OCI-LY3 (cell line): ENCODE measurements at regions not wholly inside any gene's neighbourhood (a gene's known extent, or its start where the extent isn't known, plus 50 kb on each side); places are given as distances from the start of the nearest gene placed in this dataset.

ENCODE experiments used
- EZH2phosphoT487 ChIP-seq: fragments of 200-600 bp; shearing (Covaris generic); IDR thresholded peaks from 2 replicates; pipeline ENCODE4 v1.6.1; 2018; ENCODE audit warnings: antibody characterized with exemption, mixed run types, low read depth
- TF ChIP-seq, protein P1 (sequence below): fragments of 200-600, 300-600 bp; sonication (generic); IDR thresholded peaks from 2 replicates; pipeline ENCODE4 v1.5.1; 2014; ENCODE audit warnings: antibody characterized with exemption, low read length, low read depth

DNA sequence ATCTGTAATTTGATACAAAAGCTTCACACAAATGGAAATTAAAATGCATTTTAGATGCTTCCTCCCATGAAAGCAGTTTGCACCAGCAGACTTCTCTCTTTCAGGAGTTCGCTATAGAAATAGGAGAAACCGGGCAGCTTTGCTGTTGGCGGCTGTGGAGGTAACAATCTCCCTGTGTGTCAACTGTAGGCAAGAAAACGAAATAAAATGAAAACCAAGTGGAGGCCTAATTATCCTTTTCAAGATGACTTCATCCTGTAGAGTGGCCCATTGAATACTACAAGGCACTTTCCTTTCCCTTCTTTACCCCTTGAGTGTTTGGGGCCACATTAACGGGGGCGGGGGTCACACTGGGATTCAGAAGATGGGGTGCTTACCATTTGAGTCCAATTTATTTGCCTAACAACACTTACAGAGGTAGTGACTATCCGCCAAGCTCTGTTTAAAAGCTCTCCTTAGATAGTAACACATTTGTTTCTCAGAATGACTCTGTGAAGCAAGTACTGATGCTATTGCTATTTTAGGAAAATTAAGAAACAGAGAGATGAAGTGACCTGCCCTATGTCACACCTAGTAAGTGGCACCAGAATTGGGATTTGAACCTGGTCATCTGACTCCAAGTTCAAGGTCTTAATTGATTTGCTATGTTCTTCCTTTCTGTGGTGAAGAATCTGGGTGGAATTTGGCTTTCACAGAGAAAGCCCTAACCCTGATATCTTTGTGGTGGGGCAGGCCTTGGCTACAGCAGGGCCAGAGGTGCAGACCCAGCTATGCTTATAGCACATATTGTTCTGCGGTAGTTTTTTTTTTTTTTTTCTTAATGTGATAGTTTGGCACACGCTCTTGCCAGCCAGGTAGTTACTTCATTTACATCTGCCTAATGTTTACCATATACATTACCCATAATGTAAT lies 125.5 kb upstream of the MPHOSPH6 start:
- TF ChIP-seq, protein P1, sequence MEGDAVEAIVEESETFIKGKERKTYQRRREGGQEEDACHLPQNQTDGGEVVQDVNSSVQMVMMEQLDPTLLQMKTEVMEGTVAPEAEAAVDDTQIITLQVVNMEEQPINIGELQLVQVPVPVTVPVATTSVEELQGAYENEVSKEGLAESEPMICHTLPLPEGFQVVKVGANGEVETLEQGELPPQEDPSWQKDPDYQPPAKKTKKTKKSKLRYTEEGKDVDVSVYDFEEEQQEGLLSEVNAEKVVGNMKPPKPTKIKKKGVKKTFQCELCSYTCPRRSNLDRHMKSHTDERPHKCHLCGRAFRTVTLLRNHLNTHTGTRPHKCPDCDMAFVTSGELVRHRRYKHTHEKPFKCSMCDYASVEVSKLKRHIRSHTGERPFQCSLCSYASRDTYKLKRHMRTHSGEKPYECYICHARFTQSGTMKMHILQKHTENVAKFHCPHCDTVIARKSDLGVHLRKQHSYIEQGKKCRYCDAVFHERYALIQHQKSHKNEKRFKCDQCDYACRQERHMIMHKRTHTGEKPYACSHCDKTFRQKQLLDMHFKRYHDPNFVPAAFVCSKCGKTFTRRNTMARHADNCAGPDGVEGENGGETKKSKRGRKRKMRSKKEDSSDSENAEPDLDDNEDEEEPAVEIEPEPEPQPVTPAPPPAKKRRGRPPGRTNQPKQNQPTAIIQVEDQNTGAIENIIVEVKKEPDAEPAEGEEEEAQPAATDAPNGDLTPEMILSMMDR = no peak
- TF ChIP-seq EZH2phosphoT487 = no peak
